A549 (cell line): ENCODE measurements at regions not wholly inside any gene's neighbourhood (a gene's known extent, or its start where the extent isn't known, plus 50 kb on each side); places are given as distances from the start of the nearest gene placed in this dataset.

Experiments used
- ATAC-seq, 2 experiments: fragments of 200-7000 bp in 1 of 2; fragments of >200 bp in 1 of 2; cut with Nextera tagmentation in 1 of 2; cut with Tn5 transposase in 1 of 2; 3 replicates each; pipeline versions ENCODE4 v1.8.0 to v1.9.1; 2018 to 2020; ENCODE audit warnings: mild to moderate bottlenecking in 1 of 2, moderate library complexity in 1 of 2
- CTCF ChIA-PET: fragments of 300-600 bp; sonication (Branson Sonifier 250); formaldehyde crosslinking; extraction: SDS; loops from one replicate; lab custom pipeline; 2021; ENCODE audit warnings: antibody characterized with exemption, inconsistent platforms; lab: Yijun Ruan, JAX
- POLR2A ChIA-PET: fragments of 350-600 bp; formaldehyde crosslinking; extraction: SDS; loops from one replicate; lab custom pipeline; 2021; ENCODE audit warnings: antibody characterized with exemption, inconsistent platforms; lab: Yijun Ruan, JAX
- DNase-seq, 2 experiments: peaks; one replicate each; pipeline versions ENCODE4 v3.0.0 to v3.0.0-alpha.2; 2011 to 2016; ENCODE audit warnings: low read depth in 1 of 2, low spot score in 1 of 2
- FAIRE-seq: peaks from 2 replicates; lab custom pipeline; 2011; peaks lifted over from hg19 to GRCh38; lab: Jason Lieb, UNC
- H3K27ac ChIP-seq, 2 experiments: fragments of >200 bp; sonication (Bioruptor Twin); formaldehyde crosslinking; 3 replicates each; pipeline ENCODE4 v1.5.1; 2016 to 2017
- H3K4me1 ChIP-seq: fragments of >200 bp; sonication (Bioruptor Twin); formaldehyde crosslinking; 3 replicates; pipeline ENCODE4 v1.6.1; 2016
- H3K4me2 ChIP-seq: fragments of >200 bp; sonication (Bioruptor Twin); formaldehyde crosslinking; 3 replicates; pipeline ENCODE4 v1.6.1; 2016
- H3K4me3 ChIP-seq: fragments of >200 bp; sonication (Bioruptor Twin); formaldehyde crosslinking; 3 replicates; pipeline ENCODE4 v1.5.1; 2016
- H3K9me3 ChIP-seq: fragments of >200 bp; sonication (Bioruptor Twin); formaldehyde crosslinking; 3 replicates; pipeline ENCODE4 v1.6.1; 2016
- ATOH8 ChIP-seq: fragments of 250-450 bp; sonication (Bioruptor Pico); IDR thresholded peaks from 2 replicates; pipeline ENCODE4 v1.5.0; 2020; ENCODE audit warnings: low read depth, mild to moderate bottlenecking, moderate library complexity
- CBX8 ChIP-seq: fragments of 200-600 bp; sonication (generic); IDR thresholded peaks from 2 replicates; pipeline ENCODE4 v1.6.1; 2016
- CHD4 ChIP-seq: fragments of 200-600 bp; sonication (generic); IDR thresholded peaks from 2 replicates; pipeline ENCODE4 v1.6.1; 2016; ENCODE audit warnings: antibody characterized with exemption, mild to moderate bottlenecking, borderline replicate concordance
- CTCF ChIP-seq: fragments of >200 bp; sonication (Bioruptor Twin); formaldehyde crosslinking; IDR thresholded peaks from 3 replicates; pipeline ENCODE4 v1.5.1; 2016
- EHF ChIP-seq: fragments of 250-450 bp; sonication (Bioruptor Pico); IDR thresholded peaks from 2 replicates; pipeline ENCODE4 v1.5.0; 2020; ENCODE audit warnings: mild to moderate bottlenecking
- EP300 ChIP-seq, 2 experiments: fragments of >200 bp; sonication (Bioruptor Twin); formaldehyde crosslinking; IDR thresholded peaks; 2 replicates in 1 of 2; 3 replicates in 1 of 2; pipeline ENCODE4 v1.6.1; 2016 to 2017
- FOSL2 ChIP-seq, 2 experiments: fragments of 450-650 bp in 1 of 2; fragments of >200 bp in 1 of 2; sonication (Bioruptor Twin) in 1 of 2; formaldehyde crosslinking; IDR thresholded peaks; 2 replicates each; pipeline versions ENCODE4 v1.5.0 to v1.6.1; 2016 to 2020; ENCODE audit warnings: mild to moderate bottlenecking in 1 of 2, moderate library complexity in 1 of 2
- FOXS1 ChIP-seq: fragments of 250-450 bp; sonication (Bioruptor Pico); IDR thresholded peaks from 2 replicates; pipeline ENCODE4 v1.5.0; 2020; ENCODE audit warnings: mild to moderate bottlenecking, moderate library complexity
- GATA3 ChIP-seq: IDR thresholded peaks from 2 replicates; pipeline ENCODE4 v1.6.1; 2012; ENCODE audit warnings: borderline replicate concordance
- HOXA7 ChIP-seq: fragments of 250-450 bp; sonication (Bioruptor Pico); IDR thresholded peaks from 2 replicates; pipeline ENCODE4 v1.5.0; 2020; ENCODE audit warnings: mild to moderate bottlenecking, moderate library complexity
- KDM5A ChIP-seq: fragments of 200-600 bp; sonication (generic); IDR thresholded peaks from 2 replicates; pipeline ENCODE4 v1.6.1; 2016; ENCODE audit warnings: antibody characterized with exemption, mild to moderate bottlenecking
- NPAS2 ChIP-seq: fragments of 250-450 bp; sonication (Bioruptor Pico); IDR thresholded peaks from 2 replicates; pipeline ENCODE4 v1.8.0; 2022; ENCODE audit warnings: mild to moderate bottlenecking, moderate library complexity, borderline replicate concordance
- PBX3 ChIP-seq: IDR thresholded peaks from 2 replicates; pipeline ENCODE4 v1.6.1; 2012
- RCOR1 ChIP-seq: fragments of 150-350 bp; IDR thresholded peaks from 2 replicates; pipeline ENCODE4 v1.6.1; 2014; ENCODE audit warnings: antibody characterized with exemption, low read length, low read depth
- SMC3 ChIP-seq: fragments of >200 bp; sonication (Bioruptor Twin); formaldehyde crosslinking; IDR thresholded peaks from 3 replicates; pipeline ENCODE4 v1.6.1; 2018; ENCODE audit warnings: inconsistent platforms
- TFCP2L1 ChIP-seq: fragments of 250-450 bp; sonication (Bioruptor Pico); IDR thresholded peaks from 2 replicates; pipeline ENCODE4 v1.5.0; 2021; ENCODE audit warnings: mild to moderate bottlenecking
- WGBS: methylation state at CpG from one replicate; pipeline ENCODE4 v1.1.6; 2017; ENCODE audit errors: missing lambda C conversion rate; 5-methylcytosine and 5-hydroxymethylcytosine counted together
- TF ChIP-seq, protein P1 (sequence below): fragments of 450-650 bp; IDR thresholded peaks from 2 replicates; pipeline ENCODE4 v1.6.1; 2014; ENCODE audit warnings: antibody characterized with exemption

GRCh38 chr5:1661831-1662558 is 137.6 kb downstream of the MRPL36 start (continued):
- TF ChIP-seq CTCF (no peak), SMC3 (no peak), CHD4 (no peak), TFCP2L1 (CRISPR knock-in tag) (no peak)
- TF ChIP-seq, all 56 proteins: peak for 0

- DNase-seq (no peak), FAIRE-seq (no peak), ATAC-seq (no peak)
- no peak for TF ChIP-seq CHD4
- TF ChIP-seq NPAS2 (CRISPR knock-in tag), result no peak
- TF ChIP-seq FOSL2 (IDR thresholded peaks at IDR 0.05), result no peak
- TF ChIP-seq FOSL2 (CRISPR knock-in tag; IDR thresholded peaks at IDR 0.05), result no peak
- TF ChIP-seq EP300 (IDR thresholded peaks at IDR 0.05), result no peak
- TF ChIP-seq KDM5A, result no peak
- no peak for TF ChIP-seq PBX3
- TF ChIP-seq ATOH8 (CRISPR knock-in tag), result no peak
- TF ChIP-seq EHF (CRISPR knock-in tag), result no peak
- no peak for TF ChIP-seq RCOR1
- TF ChIP-seq, protein P1, sequence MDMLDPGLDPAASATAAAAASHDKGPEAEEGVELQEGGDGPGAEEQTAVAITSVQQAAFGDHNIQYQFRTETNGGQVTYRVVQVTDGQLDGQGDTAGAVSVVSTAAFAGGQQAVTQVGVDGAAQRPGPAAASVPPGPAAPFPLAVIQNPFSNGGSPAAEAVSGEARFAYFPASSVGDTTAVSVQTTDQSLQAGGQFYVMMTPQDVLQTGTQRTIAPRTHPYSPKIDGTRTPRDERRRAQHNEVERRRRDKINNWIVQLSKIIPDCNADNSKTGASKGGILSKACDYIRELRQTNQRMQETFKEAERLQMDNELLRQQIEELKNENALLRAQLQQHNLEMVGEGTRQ, result no peak
- no peak for TF ChIP-seq CBX8
- TF ChIP-seq GATA3, result no peak
- Histone ChIP-seq H3K27ac (no peak overlapping the region), H3K9me3 (no peaks in the 10 kb centered on the region), H3K4me3 (no peak overlapping the region), H3K4me1 (no peaks in the 10 kb centered on the region), H3K4me2 (no peak overlapping the region)
- ChIA-PET CTCF (interaction anchor here (0.6 to 1.3 kb wide), 3 partner anchors 8 to 437 kb away, joined by 3 to 5 read pairs (median 4); no protein-coding TSS in a partner anchor), POLR2A (no interaction called here)
- WGBS, result 61% methylated on average over 12 of the region's 13 CpGs
These were observed 137.6 kb upstream of the LPCAT1 start for GRCh38 chr5:1661311-1661710.

DNA sequence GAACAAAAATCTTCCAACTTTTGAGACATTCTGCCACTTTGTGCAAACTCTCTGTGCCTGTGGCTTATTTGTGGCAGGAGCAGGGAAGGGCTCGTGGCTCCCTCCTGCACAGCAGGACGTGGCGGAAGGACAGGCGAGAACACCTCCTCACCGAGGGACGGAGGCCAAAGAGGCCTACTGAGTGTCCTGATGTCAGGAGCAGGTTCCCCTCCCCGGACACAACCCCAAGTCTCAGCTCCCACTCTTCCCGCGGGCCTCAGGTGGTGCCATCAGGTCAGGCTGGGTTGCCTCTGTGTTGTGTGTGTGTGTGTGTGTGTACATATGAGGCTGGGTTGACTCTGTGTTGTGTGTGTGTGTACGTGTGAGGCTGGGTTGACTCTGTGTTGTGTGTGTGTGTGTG is 136.8 kb upstream of the LPCAT1 start:
- TF ChIP-seq FOXS1 (no peak), HOXA7 (CRISPR knock-in tag) (no peak)
- Histone ChIP-seq H3K4me2 (no peak overlapping the region), H3K27ac (no peak overlapping the region), H3K9me3 (no peaks in the 10 kb centered on the region), H3K4me3 (no peak overlapping the region), H3K4me1 (no peaks in the 10 kb centered on the region)
- no peak for DNase-seq
- ChIA-PET POLR2A (no interaction called here), CTCF (interaction anchor here (1.3 kb wide), 1 partner anchor 16 kb away, joined by 8 read pairs; no protein-coding TSS in a partner anchor)
- 46% methylated on average over 8 of the region's 10 CpGs for WGBS
- no peak for FAIRE-seq
- no peak for ATAC-seq
